ENCODE measurements at regions not wholly inside any gene's neighbourhood (a gene's known extent, or its start where the extent isn't known, plus 50 kb on each side); places are given as distances from the start of the nearest gene placed in this dataset.

GRCh38 chr7:41185851-41186250 lies 517.0 kb downstream of the INHBA start:
- DNase-seq, result no peak
- Histone ChIP-seq H3K4me2 (ENCODE audit: insufficient read depth, insufficient read length, low read length) (no peak overlapping the region), H2AK5ac (ENCODE audit: insufficient read length, low read length) (no peak overlapping the region), H2BK20ac (ENCODE audit: low read depth, low read length, poor library complexity, severe bottlenecking) (no peak overlapping the region), H3K14ac (ENCODE audit: insufficient read depth, low read length) (no peak overlapping the region), H3K27ac (ENCODE audit: insufficient read length, low read depth, low read length) (no peak overlapping the region), H2BK12ac (ENCODE audit: insufficient read length, low read depth, low read length) (no peak overlapping the region), H2BK15ac (ENCODE audit: low read depth, low read length) (no peak overlapping the region), H4K91ac (ENCODE audit: insufficient read length, low read depth, low read length) (no peak overlapping the region), H2BK120ac (ENCODE audit: low read depth, low read length, poor library complexity, severe bottlenecking) (no peak overlapping the region), H3K9me3 (ENCODE audit: control insufficient read depth, low read depth, low read length) (no peaks in the 10 kb centered on the region), H3K79me1 (ENCODE audit: insufficient read depth, low read depth, low read length, poor library complexity, severe bottlenecking) (no peaks in the 10 kb centered on the region), H4K20me1 (ENCODE audit: control insufficient read depth, insufficient read depth, insufficient read length) (no peaks in the 10 kb centered on the region), H4K5ac (ENCODE audit: insufficient read length, low read depth, low read length) (no peak overlapping the region), H3K27me3 (ENCODE audit: insufficient read depth, low read length) (no peaks in the 10 kb centered on the region), H4K8ac (replicated peaks; ENCODE audit: insufficient read length, low read depth, low read length) (no peak overlapping the region), H3K4ac (ENCODE audit: low read depth, low read length) (no peak overlapping the region), H3T11ph (ENCODE audit: low read length) (no peak overlapping the region), H3K18ac (ENCODE audit: insufficient read length, low read depth, low read length) (no peak overlapping the region), H3K23ac (ENCODE audit: insufficient read length, low read depth, low read length) (no peak overlapping the region), H3K9ac (ENCODE audit: extremely low read depth, insufficient read length, low read length) (no peak overlapping the region), H2AFZ (ENCODE audit: low read length) (no peak overlapping the region), H2BK5ac (ENCODE audit: insufficient read length, low read length) (no peak overlapping the region), H3K4me1 (ENCODE audit: insufficient read depth, low read length) (no peaks in the 10 kb centered on the region; the same call in 1 of the 2 replicates), H3K56ac (ENCODE audit: insufficient read length, low read depth, low read length) (no peak overlapping the region), H3K23me2 (ENCODE audit: insufficient read length, low read depth, low read length, poor library complexity, severe bottlenecking) (no peaks in the 10 kb centered on the region), H3K79me2 (ENCODE audit: insufficient read depth, low read length) (no peaks in the 10 kb centered on the region)
- no peak overlapping the region for H3K27ac Mint-ChIP-seq
- no peak for TF ChIP-seq CTCF (conservative IDR thresholded peaks at IDR 0.05)
- H3K27me3 Mint-ChIP-seq (ENCODE audit: low read depth), result no peaks in the 10 kb centered on the region; the same call in 1 of the 2 replicates
- H3K36me3 Mint-ChIP-seq (ENCODE audit: insufficient read depth in 1 of 3, low read depth in 3 of 3), result no peaks in the 10 kb centered on the region
- no peak overlapping the region for H3K4me3 Mint-ChIP-seq
- H3K4me1 Mint-ChIP-seq, result peaks cover 7 to 10% of the 10 kb centered on the region in 2 experiments
- WGBS (ENCODE audit: extremely low coverage, insufficient read length, low lambda C conversion rate), result no CpG with 5 or more reads among the region's 3 CpGs
- no peaks in the 10 kb centered on the region; a peak in 1 of 5 replicates for H3K9me3 Mint-ChIP-seq

Measured in H9 (cell line).